ENCODE measurements at regions not wholly inside any gene's neighbourhood (a gene's known extent, or its start where the extent isn't known, plus 50 kb on each side); places are given as distances from the start of the nearest gene placed in this dataset.

GRCh38 chr2:129891341-129892320, 87.8 kb upstream of the RAB6C start:
- no peak for DNase-seq (ENCODE audit: low read depth in 2 of 2)

- DNase-seq (ENCODE audit: low read depth in 2 of 2): no peak
These were observed 87.1 kb upstream of the RAB6C start for GRCh38 chr2:129892360-129892759.

- no peak for DNase-seq (ENCODE audit: low read depth in 2 of 2)
These were observed 86.7 kb upstream of the RAB6C start for GRCh38 chr2:129892773-129893172.

- no peak for DNase-seq (ENCODE audit: low read depth in 2 of 2)
These were observed 86.2 kb upstream of the RAB6C start for GRCh38 chr2:129893244-129893643.

- DNase-seq (ENCODE audit: low read depth in 2 of 2): no peak
These were observed 84.8 kb upstream of the RAB6C start for GRCh38 chr2:129894616-129895015.

- DNase-seq (ENCODE audit: low read depth in 2 of 2): no peak
These were observed 84.4 kb upstream of the RAB6C start for GRCh38 chr2:129895061-129895460.

GRCh38 chr2:129895526-129896082, 83.9 kb upstream of the RAB6C start:
- no peak for DNase-seq (ENCODE audit: low read depth in 2 of 2)

- DNase-seq (ENCODE audit: low read depth in 2 of 2): no peak
These were observed 83.0 kb upstream of the RAB6C start for GRCh38 chr2:129896226-129897100.

- DNase-seq (ENCODE audit: low read depth in 2 of 2): no peak
These were observed 77.6 kb upstream of the RAB6C start for GRCh38 chr2:129901754-129902415.

GRCh38 chr2:129902731-129903585, 76.5 kb upstream of the RAB6C start:
- no peak for DNase-seq (ENCODE audit: low read depth in 2 of 2)

- no peak for DNase-seq (ENCODE audit: low read depth in 2 of 2)
These were observed 75.7 kb upstream of the RAB6C start for GRCh38 chr2:129903586-129904425.

GRCh38 chr2:129904532-129905446, 74.7 kb upstream of the RAB6C start:
- DNase-seq (ENCODE audit: low read depth in 2 of 2): no peak

GRCh38 chr2:129905664-129906081, 73.8 kb upstream of the RAB6C start:
- DNase-seq (ENCODE audit: low read depth in 2 of 2): no peak

- no peak for DNase-seq (ENCODE audit: low read depth in 2 of 2)
These were observed 73.2 kb upstream of the RAB6C start for GRCh38 chr2:129906139-129906860.

GRCh38 chr2:129906861-129907235, 72.6 kb upstream of the RAB6C start:
- no peak for DNase-seq (ENCODE audit: low read depth in 2 of 2)

- DNase-seq (ENCODE audit: low read depth in 2 of 2): no peak
These were observed 72.0 kb upstream of the RAB6C start for GRCh38 chr2:129907256-129907998.

- DNase-seq (ENCODE audit: low read depth in 2 of 2): no peak
These were observed 70.6 kb upstream of the RAB6C start for GRCh38 chr2:129908721-129909373.
